ENCODE measurements at regions not wholly inside any gene's neighbourhood (a gene's known extent, or its start where the extent isn't known, plus 50 kb on each side); places are given as distances from the start of the nearest gene placed in this dataset.

DNA sequence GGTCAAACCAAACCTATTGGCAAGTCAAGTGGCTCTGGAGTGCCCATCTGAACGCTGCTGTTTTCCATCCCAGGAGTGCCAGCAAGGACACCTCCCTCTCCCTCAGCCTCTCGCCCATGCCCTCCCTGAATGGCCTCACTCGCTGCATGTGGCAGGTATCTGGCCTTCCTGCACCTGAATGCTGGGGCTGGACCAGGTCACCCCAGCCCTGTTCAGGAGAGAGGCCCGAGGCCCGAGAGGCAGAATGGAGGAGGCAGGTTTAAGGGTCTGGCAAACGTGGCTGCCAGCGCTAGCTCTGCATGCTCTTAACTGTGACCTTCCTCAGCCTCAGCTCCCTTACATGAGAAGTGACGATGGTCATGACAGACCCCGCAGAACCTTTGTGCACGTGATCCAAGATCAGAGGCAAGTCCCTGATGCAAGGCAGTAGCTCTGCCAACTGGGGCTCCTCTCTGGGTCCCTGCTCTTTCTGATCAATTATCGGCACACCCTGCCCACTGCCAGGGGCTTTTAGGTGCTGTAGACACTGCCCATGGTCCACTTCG lies 295.7 kb upstream of the ZMIZ1 start:
- Histone ChIP-seq H4K8ac (ENCODE audit: low read depth, low read length) (no peak overlapping the region), H3K18ac (ENCODE audit: low read length) (peak overlapping the region; percentile 1), H3K9ac (ENCODE audit: low read depth, low read length, poor library complexity) (no peak overlapping the region), H2BK120ac (ENCODE audit: low read depth, low read length) (no peak overlapping the region), H3K27me3 (ENCODE audit: control insufficient read depth in 3 of 3, insufficient read depth in 3 of 3, low read depth in 1 of 3, low read length in 3 of 3) (peaks cover 0 to 2% (median 0%) of the 10 kb centered on the region in 3 experiments), H3K9me3 (replicated peaks in 1 of 2; ENCODE audit: control insufficient read depth in 2 of 2, insufficient read depth in 1 of 2, low read depth in 1 of 2, low read length in 2 of 2) (peaks cover 0 to 2% of the 10 kb centered on the region in 2 donors), H3K14ac (ENCODE audit: low read length) (no peak overlapping the region), H4K91ac (ENCODE audit: low read depth, low read length, poor library complexity) (no peak overlapping the region), H2BK5ac (ENCODE audit: low read length) (peak overlapping the region; percentile 58), H2AFZ (ENCODE audit: low read length) (no peak overlapping the region), H3K4ac (ENCODE audit: low read length) (no peak overlapping the region), H3K27ac (replicated peaks; ENCODE audit: low read length) (no peak overlapping the region), H2AK5ac (ENCODE audit: low read depth, low read length) (peak overlapping the region; percentile 53), H3K4me2 (ENCODE audit: insufficient read depth, low read length, poor library complexity, severe bottlenecking) (no peak overlapping the region), H2BK12ac (ENCODE audit: low read length) (peak overlapping the region; percentile 36), H3K4me3 (ENCODE audit: low read length in 2 of 2) (no peak overlapping the region), H2BK15ac (ENCODE audit: low read length) (peak overlapping the region; percentile 76), H3K36me3 (replicated peaks in 1 of 2; ENCODE audit: control insufficient read depth in 2 of 2, insufficient read depth in 2 of 2, low read length in 2 of 2) (no peaks in the 10 kb centered on the region), H3K23ac (ENCODE audit: low read depth, low read length, poor library complexity) (peak overlapping the region; percentile 11), H3K79me1 (ENCODE audit: low read depth, low read length) (peaks cover 2% of the 10 kb centered on the region), H3K4me1 (ENCODE audit: control insufficient read depth in 2 of 2, insufficient read depth in 1 of 2, low read depth in 1 of 2, low read length in 2 of 2) (peaks cover 18 to 19% of the 10 kb centered on the region in 2 donors)
- WGBS, 2 donors (ENCODE audit: extremely low coverage in 2 of 2, insufficient read length in 2 of 2, insufficient replicate concordance in 1 of 2): no CpG with 5 or more reads among the region's 12 CpGs
- no peak for DNase-seq (ENCODE audit: low spot score)

DNA sequence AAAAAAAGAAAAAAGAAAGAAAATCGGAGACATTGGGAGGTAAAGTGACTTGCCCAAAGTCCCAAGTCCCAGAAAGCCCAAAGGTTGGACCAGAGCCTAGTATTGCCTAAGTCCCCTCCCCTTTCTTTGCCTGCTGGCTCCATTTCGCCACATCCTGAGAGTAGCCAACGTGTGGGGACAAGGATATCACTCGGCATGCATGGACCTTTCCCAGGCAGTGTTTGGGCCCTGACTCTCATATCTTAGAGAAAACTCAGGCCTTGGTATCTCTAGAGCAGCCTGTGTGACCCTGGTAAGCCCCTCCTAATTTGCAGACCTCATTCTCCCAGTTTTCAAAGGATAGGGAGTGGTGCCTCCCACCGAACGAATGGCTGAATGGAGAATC lies 294.2 kb upstream of the ZMIZ1 start:
- no peak overlapping the region for H2BK5ac ChIP-seq (ENCODE audit: low read length)
- peaks cover 0 to 2% of the 10 kb centered on the region in 2 donors for H3K9me3 ChIP-seq (replicated peaks in 1 of 2; ENCODE audit: control insufficient read depth in 2 of 2, insufficient read depth in 1 of 2, low read depth in 1 of 2, low read length in 2 of 2)

DNA sequence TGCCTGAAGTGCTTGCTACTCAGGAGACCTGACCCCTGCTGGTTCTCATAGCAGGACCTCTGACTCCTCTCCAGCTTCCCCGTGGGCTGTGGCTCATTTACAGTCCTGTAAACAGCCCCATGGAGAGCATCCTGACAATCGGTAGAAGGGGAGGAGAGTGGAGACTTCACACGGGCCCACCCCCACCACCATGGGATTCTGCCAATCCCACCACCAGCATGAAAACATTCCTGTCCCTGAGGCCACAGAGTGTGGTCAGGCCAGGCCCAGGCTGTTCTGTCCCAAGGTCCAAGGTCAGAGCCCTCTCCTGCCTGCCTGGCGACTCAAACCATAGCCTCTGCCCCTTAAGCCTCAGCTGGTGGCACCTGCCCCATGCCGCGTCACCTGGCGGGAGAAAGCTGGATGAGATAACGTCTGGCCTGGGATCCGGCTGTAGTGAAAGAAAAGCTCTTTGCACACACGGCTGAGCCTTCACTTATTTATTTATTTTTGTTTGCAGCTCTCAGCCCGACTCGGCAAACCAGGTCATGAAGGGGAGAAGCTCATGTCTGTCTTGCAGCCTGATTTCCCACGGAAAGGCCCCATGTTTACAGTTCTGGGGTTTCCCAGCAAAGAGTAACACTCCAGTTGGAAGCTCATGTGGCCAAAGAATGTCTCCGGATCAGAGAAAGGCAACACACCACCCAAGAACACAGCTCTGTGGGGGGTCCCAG lies 293.6 kb upstream of the ZMIZ1 start:
- H4K8ac ChIP-seq (ENCODE audit: low read depth, low read length): no peak overlapping the region
- peaks cover 0 to 6% (median 0%) of the 10 kb centered on the region in 3 experiments for H3K27me3 ChIP-seq (ENCODE audit: control insufficient read depth in 3 of 3, insufficient read depth in 3 of 3, low read depth in 1 of 3, low read length in 3 of 3)
- H3K27ac ChIP-seq (replicated peaks; ENCODE audit: low read length): no peak overlapping the region
- no CpG with 5 or more reads among the region's 14 CpGs for WGBS, 2 donors (ENCODE audit: extremely low coverage in 2 of 2, insufficient read length in 2 of 2, insufficient replicate concordance in 1 of 2)
- no peak overlapping the region for H2BK15ac ChIP-seq (ENCODE audit: low read length)
- H2BK120ac ChIP-seq (ENCODE audit: low read depth, low read length): no peak overlapping the region
- H3K18ac ChIP-seq (ENCODE audit: low read length): peak overlapping the region; percentile 73
- no peak overlapping the region for H3K4me3 ChIP-seq (ENCODE audit: low read length in 2 of 2)
- H3K4me2 ChIP-seq (ENCODE audit: insufficient read depth, low read length, poor library complexity, severe bottlenecking): no peak overlapping the region
- H3K14ac ChIP-seq (ENCODE audit: low read length): no peak overlapping the region
- H3K4me1 ChIP-seq (ENCODE audit: control insufficient read depth in 2 of 2, insufficient read depth in 1 of 2, low read depth in 1 of 2, low read length in 2 of 2): peaks cover 9 to 10% of the 10 kb centered on the region in 2 donors
- no peak overlapping the region for H3K23ac ChIP-seq (ENCODE audit: low read depth, low read length, poor library complexity)
- no peak overlapping the region for H3K4ac ChIP-seq (ENCODE audit: low read length)
- H3K9me3 ChIP-seq (replicated peaks in 1 of 2; ENCODE audit: control insufficient read depth in 2 of 2, insufficient read depth in 1 of 2, low read depth in 1 of 2, low read length in 2 of 2): peaks cover 0 to 2% of the 10 kb centered on the region in 2 donors
- H2AK5ac ChIP-seq (ENCODE audit: low read depth, low read length): peak overlapping the region; percentile 99
- H4K91ac ChIP-seq (ENCODE audit: low read depth, low read length, poor library complexity): no peak overlapping the region
- peak overlapping the region; percentile 31 for H2AFZ ChIP-seq (ENCODE audit: low read length)
- H3K79me1 ChIP-seq (ENCODE audit: low read depth, low read length): peaks cover 2% of the 10 kb centered on the region
- H3K9ac ChIP-seq (ENCODE audit: low read depth, low read length, poor library complexity): no peak overlapping the region
- no peak for DNase-seq (ENCODE audit: low spot score)
- no peaks in the 10 kb centered on the region for H3K36me3 ChIP-seq (replicated peaks in 1 of 2; ENCODE audit: control insufficient read depth in 2 of 2, insufficient read depth in 2 of 2, low read length in 2 of 2)
- no peak overlapping the region for H2BK12ac ChIP-seq (ENCODE audit: low read length)
- no peak overlapping the region for H2BK5ac ChIP-seq (ENCODE audit: low read length)

More for the DNA sequence above, 294.2 kb upstream of the ZMIZ1 start:
- no CpG with 5 or more reads among the region's 6 CpGs for WGBS, 2 donors (ENCODE audit: extremely low coverage in 2 of 2, insufficient read length in 2 of 2, insufficient replicate concordance in 1 of 2)
- no peak overlapping the region for H4K8ac ChIP-seq (ENCODE audit: low read depth, low read length)
- no peak overlapping the region for H3K9ac ChIP-seq (ENCODE audit: low read depth, low read length, poor library complexity)
- H2BK12ac ChIP-seq (ENCODE audit: low read length): no peak overlapping the region
- no peak overlapping the region for H3K4me3 ChIP-seq (ENCODE audit: low read length in 2 of 2)
- H2AFZ ChIP-seq (ENCODE audit: low read length): no peak overlapping the region
- no peak overlapping the region for H3K23ac ChIP-seq (ENCODE audit: low read depth, low read length, poor library complexity)
- no peak overlapping the region for H3K4me2 ChIP-seq (ENCODE audit: insufficient read depth, low read length, poor library complexity, severe bottlenecking)
- no peak overlapping the region for H3K27ac ChIP-seq (replicated peaks; ENCODE audit: low read length)
- no peak overlapping the region for H2BK15ac ChIP-seq (ENCODE audit: low read length)
- peaks cover 0 to 6% (median 0%) of the 10 kb centered on the region in 3 experiments for H3K27me3 ChIP-seq (ENCODE audit: control insufficient read depth in 3 of 3, insufficient read depth in 3 of 3, low read depth in 1 of 3, low read length in 3 of 3)
- peaks cover 2% of the 10 kb centered on the region for H3K79me1 ChIP-seq (ENCODE audit: low read depth, low read length)
- H3K14ac ChIP-seq (ENCODE audit: low read length): no peak overlapping the region
- H4K91ac ChIP-seq (ENCODE audit: low read depth, low read length, poor library complexity): no peak overlapping the region
- H2AK5ac ChIP-seq (ENCODE audit: low read depth, low read length): no peak overlapping the region
- peaks cover 9 to 10% of the 10 kb centered on the region in 2 donors for H3K4me1 ChIP-seq (ENCODE audit: control insufficient read depth in 2 of 2, insufficient read depth in 1 of 2, low read depth in 1 of 2, low read length in 2 of 2)
- H3K36me3 ChIP-seq (replicated peaks in 1 of 2; ENCODE audit: control insufficient read depth in 2 of 2, insufficient read depth in 2 of 2, low read length in 2 of 2): no peaks in the 10 kb centered on the region
- no peak for DNase-seq (ENCODE audit: low spot score)
- no peak overlapping the region for H3K4ac ChIP-seq (ENCODE audit: low read length)
- no peak overlapping the region for H2BK120ac ChIP-seq (ENCODE audit: low read depth, low read length)
- no peak overlapping the region for H3K18ac ChIP-seq (ENCODE audit: low read length)

DNA sequence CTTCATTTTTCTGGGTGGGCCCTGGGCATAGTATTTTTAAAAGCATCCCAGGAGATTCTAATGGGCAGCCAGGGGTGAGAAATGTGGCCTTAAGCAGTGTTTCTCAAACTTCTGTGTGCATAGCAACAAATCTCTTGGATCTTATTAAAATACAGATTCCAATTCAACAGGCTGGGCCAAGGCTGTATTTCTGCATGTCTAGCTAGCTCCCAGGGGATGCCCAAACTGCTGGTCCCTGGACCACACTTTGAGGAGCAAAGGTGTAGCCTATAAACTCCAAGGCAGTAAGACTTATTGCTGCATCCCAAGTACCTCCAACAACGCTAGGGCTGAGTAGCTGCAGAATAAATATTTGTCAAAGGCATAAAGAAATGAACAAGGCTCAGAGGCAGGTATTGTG lies 292.9 kb upstream of the ZMIZ1 start:
- no peak overlapping the region for H3K23ac ChIP-seq (ENCODE audit: low read depth, low read length, poor library complexity)
- H3K9ac ChIP-seq (ENCODE audit: low read depth, low read length, poor library complexity): no peak overlapping the region
- no peak overlapping the region for H2AFZ ChIP-seq (ENCODE audit: low read length)
- H3K27ac ChIP-seq (replicated peaks; ENCODE audit: low read length): no peak overlapping the region
- peaks cover 0 to 6% (median 0%) of the 10 kb centered on the region in 3 experiments for H3K27me3 ChIP-seq (ENCODE audit: control insufficient read depth in 3 of 3, insufficient read depth in 3 of 3, low read depth in 1 of 3, low read length in 3 of 3)
- no peak overlapping the region for H3K14ac ChIP-seq (ENCODE audit: low read length)
- DNase-seq (ENCODE audit: low spot score): no peak
- no peak overlapping the region for H3K18ac ChIP-seq (ENCODE audit: low read length)
- H4K91ac ChIP-seq (ENCODE audit: low read depth, low read length, poor library complexity): no peak overlapping the region
- H4K8ac ChIP-seq (ENCODE audit: low read depth, low read length): no peak overlapping the region
- H2BK5ac ChIP-seq (ENCODE audit: low read length): no peak overlapping the region
- WGBS, 2 donors (ENCODE audit: extremely low coverage in 2 of 2, insufficient read length in 2 of 2, insufficient replicate concordance in 1 of 2): no CpG with 5 or more reads among the region's 1 CpG
- H2AK5ac ChIP-seq (ENCODE audit: low read depth, low read length): no peak overlapping the region
- no peak overlapping the region for H2BK12ac ChIP-seq (ENCODE audit: low read length)
- H3K4me2 ChIP-seq (ENCODE audit: insufficient read depth, low read length, poor library complexity, severe bottlenecking): no peak overlapping the region
- H2BK120ac ChIP-seq (ENCODE audit: low read depth, low read length): no peak overlapping the region
- no peak overlapping the region for H2BK15ac ChIP-seq (ENCODE audit: low read length)
- peaks cover 9 to 10% of the 10 kb centered on the region in 2 donors for H3K4me1 ChIP-seq (ENCODE audit: control insufficient read depth in 2 of 2, insufficient read depth in 1 of 2, low read depth in 1 of 2, low read length in 2 of 2)
- H3K4me3 ChIP-seq (ENCODE audit: low read length in 2 of 2): no peak overlapping the region
- H3K79me1 ChIP-seq (ENCODE audit: low read depth, low read length): peaks cover 2% of the 10 kb centered on the region
- H3K9me3 ChIP-seq (replicated peaks in 1 of 2; ENCODE audit: control insufficient read depth in 2 of 2, insufficient read depth in 1 of 2, low read depth in 1 of 2, low read length in 2 of 2): no peaks in the 10 kb centered on the region
- no peaks in the 10 kb centered on the region for H3K36me3 ChIP-seq (replicated peaks in 1 of 2; ENCODE audit: control insufficient read depth in 2 of 2, insufficient read depth in 2 of 2, low read length in 2 of 2)
- no peak overlapping the region for H3K4ac ChIP-seq (ENCODE audit: low read length)

Measured in neuronal stem cell (in vitro differentiated cells).